ENCODE measurements at regions not wholly inside any gene's neighbourhood (a gene's known extent, or its start where the extent isn't known, plus 50 kb on each side); places are given as distances from the start of the nearest gene placed in this dataset.

- Histone ChIP-seq H4K20me1 (ENCODE audit: insufficient read depth) (no peaks in the 10 kb centered on the region), H3K4me2 (ENCODE audit: low read length) (no peak overlapping the region), H3K9ac (ENCODE audit: low read length) (no peak overlapping the region), H3K27ac (ENCODE audit: low read depth, low read length) (no peak overlapping the region), H3K4me1 (ENCODE audit: control insufficient read depth in 1 of 2, insufficient read depth in 2 of 2, low read length in 2 of 2) (no peaks in the 10 kb centered on the region; a peak in 1 of 4 replicates), H2AFZ (ENCODE audit: low read depth, low read length, poor library complexity, severe bottlenecking) (no peak overlapping the region), H3K4me3 (replicated peaks in 1 of 2; ENCODE audit: low read depth in 1 of 2, low read length in 2 of 2) (no peak overlapping the region), H3K79me2 (ENCODE audit: insufficient read depth, low read length) (no peaks in the 10 kb centered on the region), H3K9me3 (ENCODE audit: control insufficient read depth in 1 of 2, insufficient read depth in 1 of 2, low read depth in 1 of 2, low read length in 2 of 2) (no peaks in the 10 kb centered on the region), H3K9me2 (ENCODE audit: insufficient read depth) (no peaks in the 10 kb centered on the region), H3K27me3 (ENCODE audit: insufficient read depth, low read length) (peaks cover 58% of the 10 kb centered on the region), H3K36me3 (ENCODE audit: control insufficient read depth in 1 of 2, insufficient read depth in 2 of 2, low read length in 2 of 2) (no peaks in the 10 kb centered on the region)
- ChIA-PET POLR2A (no interaction called here), RAD21 (ENCODE audit: low non-redundant PET in 1 of 2, low total read pairs in 2 of 2, uncharacterized antibody in 2 of 2, unreplicated experiment in 2 of 2) (no interaction called here), CTCF (no interaction called here)
- intact Hi-C loops (cut with micrococcal nuclease), result no loop called here
- DNase-seq (ENCODE audit: low read depth, low spot score), result no peak
- BruUV-seq (replicated peaks), result no TSS peak
- TF ChIP-seq ELF1 (IDR thresholded peaks at IDR 0.05; ENCODE audit: borderline replicate concordance, low read depth) (no peak), JUND (IDR thresholded peaks at IDR 0.05) (no peak), ZFX (IDR thresholded peaks at IDR 0.05) (no peak), CEBPB (IDR thresholded peaks at IDR 0.05; ENCODE audit: low read depth) (no peak), FOSL1 (IDR thresholded peaks at IDR 0.05; ENCODE audit: low read depth) (no peak), SIN3A (IDR thresholded peaks at IDR 0.05; ENCODE audit: low read depth) (no peak), EZH2phosphoT487 (IDR thresholded peaks at IDR 0.05; ENCODE audit: borderline replicate concordance) (no peak), CBX3 (IDR thresholded peaks at IDR 0.05; ENCODE audit: low read depth) (no peak), MAX (IDR thresholded peaks at IDR 0.05) (no peak), SP1 (IDR thresholded peaks at IDR 0.05; ENCODE audit: low read depth) (no peak), POLR2AphosphoS5 (IDR thresholded peaks at IDR 0.05; ENCODE audit: low read depth, low read length) (no peak), ZNF274 (IDR thresholded peaks at IDR 0.05; ENCODE audit: low read depth, low read length) (no peak), POLR2A (IDR thresholded peaks at IDR 0.05; ENCODE audit: borderline replicate concordance, extremely low read depth, insufficient read depth, insufficient read length) (no peak)
- TF ChIP-seq, protein P1, sequence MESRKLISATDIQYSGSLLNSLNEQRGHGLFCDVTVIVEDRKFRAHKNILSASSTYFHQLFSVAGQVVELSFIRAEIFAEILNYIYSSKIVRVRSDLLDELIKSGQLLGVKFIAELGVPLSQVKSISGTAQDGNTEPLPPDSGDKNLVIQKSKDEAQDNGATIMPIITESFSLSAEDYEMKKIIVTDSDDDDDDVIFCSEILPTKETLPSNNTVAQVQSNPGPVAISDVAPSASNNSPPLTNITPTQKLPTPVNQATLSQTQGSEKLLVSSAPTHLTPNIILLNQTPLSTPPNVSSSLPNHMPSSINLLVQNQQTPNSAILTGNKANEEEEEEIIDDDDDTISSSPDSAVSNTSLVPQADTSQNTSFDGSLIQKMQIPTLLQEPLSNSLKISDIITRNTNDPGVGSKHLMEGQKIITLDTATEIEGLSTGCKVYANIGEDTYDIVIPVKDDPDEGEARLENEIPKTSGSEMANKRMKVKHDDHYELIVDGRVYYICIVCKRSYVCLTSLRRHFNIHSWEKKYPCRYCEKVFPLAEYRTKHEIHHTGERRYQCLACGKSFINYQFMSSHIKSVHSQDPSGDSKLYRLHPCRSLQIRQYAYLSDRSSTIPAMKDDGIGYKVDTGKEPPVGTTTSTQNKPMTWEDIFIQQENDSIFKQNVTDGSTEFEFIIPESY (IDR thresholded peaks at IDR 0.05; ENCODE audit: extremely low read depth, insufficient replicate concordance, low read length), result no peak
- TF ChIP-seq, protein P2, sequence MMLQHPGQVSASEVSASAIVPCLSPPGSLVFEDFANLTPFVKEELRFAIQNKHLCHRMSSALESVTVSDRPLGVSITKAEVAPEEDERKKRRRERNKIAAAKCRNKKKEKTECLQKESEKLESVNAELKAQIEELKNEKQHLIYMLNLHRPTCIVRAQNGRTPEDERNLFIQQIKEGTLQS (IDR thresholded peaks at IDR 0.05), result no peak
- ATAC-seq, result no peak
These were observed 61.1 kb upstream of the ATP2B2 start for GRCh38 chr3:10566451-10566850.

All from HCT116 (cell line).